K562 (cell line): ENCODE measurements at regions not wholly inside any gene's neighbourhood (a gene's known extent, or its start where the extent isn't known, plus 50 kb on each side); places are given as distances from the start of the nearest gene placed in this dataset.

Experiments
- ASH1L ChIP-seq: fragments of 450-650 bp; IDR thresholded peaks from 2 replicates; pipeline ENCODE4 v1.6.1; 2018; ENCODE audit warnings: borderline replicate concordance, mild to moderate bottlenecking, low read depth; ENCODE audit not compliant: partially characterized antibody
- BMI1 ChIP-seq: fragments of 150-350 bp; IDR thresholded peaks from 2 replicates; pipeline ENCODE4 v1.6.1; 2014; ENCODE audit warnings: low read length
- MAFF ChIP-seq: IDR thresholded peaks from 2 replicates; pipeline ENCODE4 v1.6.1; 2012; ENCODE audit warnings: low read length, improper control_type of control experiment
- NFE2L1 ChIP-seq: fragments of 450-650 bp; IDR thresholded peaks from 2 replicates; pipeline ENCODE4 v1.6.1; 2016; ENCODE audit warnings: missing genetic modification characterization, low read depth, mild to moderate bottlenecking, missing compliant biosample characterization, moderate library complexity, borderline replicate concordance
- ZNF77 ChIP-seq: fragments of 250-450 bp; sonication (Bioruptor Pico); IDR thresholded peaks from 2 replicates; pipeline ENCODE4 v1.5.0; 2020
- TF ChIP-seq, protein P1 (sequence below): fragments of 200-600 bp; sonication (generic); IDR thresholded peaks from one replicate; pipeline ENCODE4 v1.6.1; 2012; ENCODE audit warnings: mild to moderate bottlenecking, low read depth, low read length, inconsistent platforms
- TF ChIP-seq, protein P2 (sequence below), 2 experiments: fragments of 450-650 bp in 1 of 2; sonication (generic) in 1 of 2; formaldehyde crosslinking in 1 of 2; IDR thresholded peaks in 1 of 2; conservative IDR thresholded peaks in 1 of 2; 2 replicates each; pipeline versions ENCODE4 v1.6.1 to v1.8.1; 2016 to 2023; ENCODE audit warnings: mild to moderate bottlenecking in 2 of 2, moderate library complexity in 2 of 2, inconsistent platforms in 1 of 2, missing genetic modification reagents in 1 of 2
- TF ChIP-seq, protein P3 (sequence below): sonication (generic); formaldehyde crosslinking; IDR thresholded peaks from 2 replicates; pipeline ENCODE4 v1.8.0; 2022; ENCODE audit warnings: mild to moderate bottlenecking, missing genetic modification reagents, borderline replicate concordance
- TF ChIP-seq, protein P4 (sequence below): fragments of 450-650 bp; formaldehyde crosslinking; IDR thresholded peaks from 2 replicates; pipeline ENCODE4 v1.4.0; 2020; ENCODE audit warnings: mild to moderate bottlenecking
- TF ChIP-seq, protein P5 (sequence below): sonication (generic); formaldehyde crosslinking; IDR thresholded peaks from 2 replicates; pipeline ENCODE4 v1.8.1; 2023; ENCODE audit warnings: mild to moderate bottlenecking, missing genetic modification reagents

DNA sequence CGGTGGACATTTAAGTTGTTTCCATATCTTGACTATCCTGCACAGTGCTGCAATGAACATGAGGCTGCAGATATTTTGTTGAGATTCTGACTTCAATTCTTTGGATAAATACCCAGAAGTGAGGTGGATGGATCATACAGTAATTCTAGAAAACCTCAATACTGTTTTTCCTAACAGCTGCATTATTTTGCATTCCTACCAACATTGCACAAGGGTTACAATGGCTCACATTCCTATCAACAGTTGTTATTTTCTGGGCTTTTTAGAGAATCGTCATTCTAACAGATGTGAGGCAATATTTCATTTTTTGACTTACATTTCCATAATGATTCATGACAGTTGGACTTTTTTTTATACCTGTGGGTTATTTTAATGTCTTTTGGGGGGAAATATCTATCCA, 716.9 kb upstream of the ANO3 start (continued):
- TF ChIP-seq, protein P1, sequence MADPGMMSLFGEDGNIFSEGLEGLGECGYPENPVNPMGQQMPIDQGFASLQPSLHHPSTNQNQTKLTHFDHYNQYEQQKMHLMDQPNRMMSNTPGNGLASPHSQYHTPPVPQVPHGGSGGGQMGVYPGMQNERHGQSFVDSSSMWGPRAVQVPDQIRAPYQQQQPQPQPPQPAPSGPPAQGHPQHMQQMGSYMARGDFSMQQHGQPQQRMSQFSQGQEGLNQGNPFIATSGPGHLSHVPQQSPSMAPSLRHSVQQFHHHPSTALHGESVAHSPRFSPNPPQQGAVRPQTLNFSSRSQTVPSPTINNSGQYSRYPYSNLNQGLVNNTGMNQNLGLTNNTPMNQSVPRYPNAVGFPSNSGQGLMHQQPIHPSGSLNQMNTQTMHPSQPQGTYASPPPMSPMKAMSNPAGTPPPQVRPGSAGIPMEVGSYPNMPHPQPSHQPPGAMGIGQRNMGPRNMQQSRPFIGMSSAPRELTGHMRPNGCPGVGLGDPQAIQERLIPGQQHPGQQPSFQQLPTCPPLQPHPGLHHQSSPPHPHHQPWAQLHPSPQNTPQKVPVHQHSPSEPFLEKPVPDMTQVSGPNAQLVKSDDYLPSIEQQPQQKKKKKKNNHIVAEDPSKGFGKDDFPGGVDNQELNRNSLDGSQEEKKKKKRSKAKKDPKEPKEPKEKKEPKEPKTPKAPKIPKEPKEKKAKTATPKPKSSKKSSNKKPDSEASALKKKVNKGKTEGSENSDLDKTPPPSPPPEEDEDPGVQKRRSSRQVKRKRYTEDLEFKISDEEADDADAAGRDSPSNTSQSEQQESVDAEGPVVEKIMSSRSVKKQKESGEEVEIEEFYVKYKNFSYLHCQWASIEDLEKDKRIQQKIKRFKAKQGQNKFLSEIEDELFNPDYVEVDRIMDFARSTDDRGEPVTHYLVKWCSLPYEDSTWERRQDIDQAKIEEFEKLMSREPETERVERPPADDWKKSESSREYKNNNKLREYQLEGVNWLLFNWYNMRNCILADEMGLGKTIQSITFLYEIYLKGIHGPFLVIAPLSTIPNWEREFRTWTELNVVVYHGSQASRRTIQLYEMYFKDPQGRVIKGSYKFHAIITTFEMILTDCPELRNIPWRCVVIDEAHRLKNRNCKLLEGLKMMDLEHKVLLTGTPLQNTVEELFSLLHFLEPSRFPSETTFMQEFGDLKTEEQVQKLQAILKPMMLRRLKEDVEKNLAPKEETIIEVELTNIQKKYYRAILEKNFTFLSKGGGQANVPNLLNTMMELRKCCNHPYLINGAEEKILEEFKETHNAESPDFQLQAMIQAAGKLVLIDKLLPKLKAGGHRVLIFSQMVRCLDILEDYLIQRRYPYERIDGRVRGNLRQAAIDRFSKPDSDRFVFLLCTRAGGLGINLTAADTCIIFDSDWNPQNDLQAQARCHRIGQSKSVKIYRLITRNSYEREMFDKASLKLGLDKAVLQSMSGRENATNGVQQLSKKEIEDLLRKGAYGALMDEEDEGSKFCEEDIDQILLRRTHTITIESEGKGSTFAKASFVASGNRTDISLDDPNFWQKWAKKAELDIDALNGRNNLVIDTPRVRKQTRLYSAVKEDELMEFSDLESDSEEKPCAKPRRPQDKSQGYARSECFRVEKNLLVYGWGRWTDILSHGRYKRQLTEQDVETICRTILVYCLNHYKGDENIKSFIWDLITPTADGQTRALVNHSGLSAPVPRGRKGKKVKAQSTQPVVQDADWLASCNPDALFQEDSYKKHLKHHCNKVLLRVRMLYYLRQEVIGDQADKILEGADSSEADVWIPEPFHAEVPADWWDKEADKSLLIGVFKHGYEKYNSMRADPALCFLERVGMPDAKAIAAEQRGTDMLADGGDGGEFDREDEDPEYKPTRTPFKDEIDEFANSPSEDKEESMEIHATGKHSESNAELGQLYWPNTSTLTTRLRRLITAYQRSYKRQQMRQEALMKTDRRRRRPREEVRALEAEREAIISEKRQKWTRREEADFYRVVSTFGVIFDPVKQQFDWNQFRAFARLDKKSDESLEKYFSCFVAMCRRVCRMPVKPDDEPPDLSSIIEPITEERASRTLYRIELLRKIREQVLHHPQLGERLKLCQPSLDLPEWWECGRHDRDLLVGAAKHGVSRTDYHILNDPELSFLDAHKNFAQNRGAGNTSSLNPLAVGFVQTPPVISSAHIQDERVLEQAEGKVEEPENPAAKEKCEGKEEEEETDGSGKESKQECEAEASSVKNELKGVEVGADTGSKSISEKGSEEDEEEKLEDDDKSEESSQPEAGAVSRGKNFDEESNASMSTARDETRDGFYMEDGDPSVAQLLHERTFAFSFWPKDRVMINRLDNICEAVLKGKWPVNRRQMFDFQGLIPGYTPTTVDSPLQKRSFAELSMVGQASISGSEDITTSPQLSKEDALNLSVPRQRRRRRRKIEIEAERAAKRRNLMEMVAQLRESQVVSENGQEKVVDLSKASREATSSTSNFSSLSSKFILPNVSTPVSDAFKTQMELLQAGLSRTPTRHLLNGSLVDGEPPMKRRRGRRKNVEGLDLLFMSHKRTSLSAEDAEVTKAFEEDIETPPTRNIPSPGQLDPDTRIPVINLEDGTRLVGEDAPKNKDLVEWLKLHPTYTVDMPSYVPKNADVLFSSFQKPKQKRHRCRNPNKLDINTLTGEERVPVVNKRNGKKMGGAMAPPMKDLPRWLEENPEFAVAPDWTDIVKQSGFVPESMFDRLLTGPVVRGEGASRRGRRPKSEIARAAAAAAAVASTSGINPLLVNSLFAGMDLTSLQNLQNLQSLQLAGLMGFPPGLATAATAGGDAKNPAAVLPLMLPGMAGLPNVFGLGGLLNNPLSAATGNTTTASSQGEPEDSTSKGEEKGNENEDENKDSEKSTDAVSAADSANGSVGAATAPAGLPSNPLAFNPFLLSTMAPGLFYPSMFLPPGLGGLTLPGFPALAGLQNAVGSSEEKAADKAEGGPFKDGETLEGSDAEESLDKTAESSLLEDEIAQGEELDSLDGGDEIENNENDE, result no peak
- TF ChIP-seq BMI1 (no peak), MAFF (no peak), NFE2L1 (tag) (no peak), ZNF77 (CRISPR knock-in tag) (no peak), ASH1L (no peak)
- TF ChIP-seq, protein P2, sequence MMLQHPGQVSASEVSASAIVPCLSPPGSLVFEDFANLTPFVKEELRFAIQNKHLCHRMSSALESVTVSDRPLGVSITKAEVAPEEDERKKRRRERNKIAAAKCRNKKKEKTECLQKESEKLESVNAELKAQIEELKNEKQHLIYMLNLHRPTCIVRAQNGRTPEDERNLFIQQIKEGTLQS (IDR thresholded peaks at IDR 0.05), result no peak
- TF ChIP-seq, protein P2 (CRISPR knock-in tag; conservative IDR thresholded peaks at IDR 0.05), result no peak
- TF ChIP-seq, protein P3, sequence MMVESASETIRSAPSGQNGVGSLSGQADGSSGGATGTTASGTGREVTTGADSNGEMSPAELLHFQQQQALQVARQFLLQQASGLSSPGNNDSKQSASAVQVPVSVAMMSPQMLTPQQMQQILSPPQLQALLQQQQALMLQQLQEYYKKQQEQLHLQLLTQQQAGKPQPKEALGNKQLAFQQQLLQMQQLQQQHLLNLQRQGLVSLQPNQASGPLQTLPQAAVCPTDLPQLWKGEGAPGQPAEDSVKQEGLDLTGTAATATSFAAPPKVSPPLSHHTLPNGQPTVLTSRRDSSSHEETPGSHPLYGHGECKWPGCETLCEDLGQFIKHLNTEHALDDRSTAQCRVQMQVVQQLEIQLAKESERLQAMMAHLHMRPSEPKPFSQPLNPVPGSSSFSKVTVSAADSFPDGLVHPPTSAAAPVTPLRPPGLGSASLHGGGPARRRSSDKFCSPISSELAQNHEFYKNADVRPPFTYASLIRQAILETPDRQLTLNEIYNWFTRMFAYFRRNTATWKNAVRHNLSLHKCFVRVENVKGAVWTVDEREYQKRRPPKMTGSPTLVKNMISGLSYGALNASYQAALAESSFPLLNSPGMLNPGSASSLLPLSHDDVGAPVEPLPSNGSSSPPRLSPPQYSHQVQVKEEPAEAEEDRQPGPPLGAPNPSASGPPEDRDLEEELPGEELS, result no peak
- TF ChIP-seq, protein P4, sequence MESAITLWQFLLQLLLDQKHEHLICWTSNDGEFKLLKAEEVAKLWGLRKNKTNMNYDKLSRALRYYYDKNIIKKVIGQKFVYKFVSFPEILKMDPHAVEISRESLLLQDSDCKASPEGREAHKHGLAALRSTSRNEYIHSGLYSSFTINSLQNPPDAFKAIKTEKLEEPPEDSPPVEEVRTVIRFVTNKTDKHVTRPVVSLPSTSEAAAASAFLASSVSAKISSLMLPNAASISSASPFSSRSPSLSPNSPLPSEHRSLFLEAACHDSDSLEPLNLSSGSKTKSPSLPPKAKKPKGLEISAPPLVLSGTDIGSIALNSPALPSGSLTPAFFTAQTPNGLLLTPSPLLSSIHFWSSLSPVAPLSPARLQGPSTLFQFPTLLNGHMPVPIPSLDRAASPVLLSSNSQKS (CRISPR knock-in tag), result no peak
- TF ChIP-seq, protein P5, sequence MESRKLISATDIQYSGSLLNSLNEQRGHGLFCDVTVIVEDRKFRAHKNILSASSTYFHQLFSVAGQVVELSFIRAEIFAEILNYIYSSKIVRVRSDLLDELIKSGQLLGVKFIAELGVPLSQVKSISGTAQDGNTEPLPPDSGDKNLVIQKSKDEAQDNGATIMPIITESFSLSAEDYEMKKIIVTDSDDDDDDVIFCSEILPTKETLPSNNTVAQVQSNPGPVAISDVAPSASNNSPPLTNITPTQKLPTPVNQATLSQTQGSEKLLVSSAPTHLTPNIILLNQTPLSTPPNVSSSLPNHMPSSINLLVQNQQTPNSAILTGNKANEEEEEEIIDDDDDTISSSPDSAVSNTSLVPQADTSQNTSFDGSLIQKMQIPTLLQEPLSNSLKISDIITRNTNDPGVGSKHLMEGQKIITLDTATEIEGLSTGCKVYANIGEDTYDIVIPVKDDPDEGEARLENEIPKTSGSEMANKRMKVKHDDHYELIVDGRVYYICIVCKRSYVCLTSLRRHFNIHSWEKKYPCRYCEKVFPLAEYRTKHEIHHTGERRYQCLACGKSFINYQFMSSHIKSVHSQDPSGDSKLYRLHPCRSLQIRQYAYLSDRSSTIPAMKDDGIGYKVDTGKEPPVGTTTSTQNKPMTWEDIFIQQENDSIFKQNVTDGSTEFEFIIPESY, result no peak
